CD4-positive, alpha-beta T cell (primary cell): ENCODE measurements at regions not wholly inside any gene's neighbourhood (a gene's known extent, or its start where the extent isn't known, plus 50 kb on each side); places are given as distances from the start of the nearest gene placed in this dataset.

ENCODE experiments used
- ATAC-seq: fragments of 200-7000 bp; cut with Tn5 transposase; one replicate; pipeline ENCODE4 v1.10.0; 2022; ENCODE audit warnings: mild to moderate bottlenecking; ENCODE audit not compliant: poor library complexity
- CTCF ChIA-PET: fragments of 350-600 bp; sonication (Branson Sonifier 250); formaldehyde crosslinking; loops from one replicate; lab custom pipeline; 2021; ENCODE audit warnings: antibody characterized with exemption, inconsistent platforms; lab: Charles Lee
- POLR2A ChIA-PET: fragments of 350-600 bp; sonication (Branson Sonifier 250); formaldehyde crosslinking; loops from one replicate; lab custom pipeline; 2021; ENCODE audit warnings: antibody characterized with exemption, inconsistent platforms; lab: Charles Lee
- DNase-seq, 14 experiments: peaks; one replicate each; pipeline ENCODE4 v3.0.0-alpha.2; 2013 to 2020; ENCODE audit warnings: mixed read lengths in 2 of 14
- H3K27ac ChIP-seq, 2 donors: one replicate each; pipeline versions ENCODE4 v1.5.1 to v1.7.0; 2013; ENCODE audit warnings: low read length in 2 of 2, low read depth in 1 of 2, mild to moderate bottlenecking in 1 of 2
- H3K27me3 ChIP-seq, 2 experiments: 1 replicate in 1 of 2; 2 replicates in 1 of 2; pipeline versions ENCODE4 v1.6.1 to v1.7.0; 2013; ENCODE audit warnings: low read length in 2 of 2, control low read depth in 1 of 2, mild to moderate bottlenecking in 1 of 2, moderate library complexity in 1 of 2; ENCODE audit not compliant: insufficient read depth in 2 of 2, control insufficient read depth in 1 of 2
- H3K36me3 ChIP-seq: one replicate; pipeline ENCODE4 v1.6.1; 2013; ENCODE audit warnings: low read length, control low read depth; ENCODE audit not compliant: insufficient read depth
- H3K4me1 ChIP-seq: one replicate; pipeline ENCODE4 v1.6.1; 2013; ENCODE audit warnings: low read length, control low read depth; ENCODE audit not compliant: insufficient read depth
- H3K4me3 ChIP-seq: one replicate; pipeline ENCODE4 v1.5.1; 2013; ENCODE audit warnings: mild to moderate bottlenecking, low read length, moderate library complexity
- H3K9me3 ChIP-seq, 2 experiments: 1 replicate in 1 of 2; 2 replicates in 1 of 2; pipeline versions ENCODE4 v1.6.1 to v1.7.0; 2013; ENCODE audit warnings: low read length in 2 of 2, mild to moderate bottlenecking in 2 of 2, control low read depth in 1 of 2, moderate library complexity in 1 of 2; ENCODE audit not compliant: control insufficient read depth in 1 of 2, insufficient read depth in 1 of 2
- H3K27ac Mint-ChIP-seq: one replicate; pipeline ENCODE4 v1.8.0; 2020; ENCODE audit warnings: mixed read lengths
- H3K27me3 Mint-ChIP-seq: one replicate; pipeline ENCODE4 v1.8.0; 2021; ENCODE audit warnings: mixed read lengths
- H3K36me3 Mint-ChIP-seq: one replicate; pipeline ENCODE4 v1.8.0; 2021; ENCODE audit warnings: low read depth, mixed read lengths
- H3K4me1 Mint-ChIP-seq: one replicate; pipeline ENCODE4 v1.8.0; 2021; ENCODE audit warnings: low read depth, mixed read lengths
- H3K4me3 Mint-ChIP-seq: one replicate; pipeline ENCODE4 v1.8.0; 2020; ENCODE audit warnings: mild to moderate bottlenecking, mixed read lengths
- H3K9me3 Mint-ChIP-seq: one replicate; pipeline ENCODE4 v1.8.0; 2020; ENCODE audit warnings: mixed read lengths
- intact Hi-C, 2 experiments: fragments of 100-400 bp; cut with DNase I in 1 of 2; cut with micrococcal nuclease in 1 of 2; formaldehyde crosslinking; loops; one replicate each; pipeline versions ENCODE4 v1.15.1 to v1.9.0; 2023 to 2025; cut with DNase I, micrococcal nuclease
- TF ChIP-seq, protein P1 (sequence below): fragments of 200-600 bp; IDR thresholded peaks from one replicate; pipeline ENCODE4 v1.8.0; 2022; ENCODE audit warnings: antibody characterized with exemption, mild to moderate bottlenecking

DNA sequence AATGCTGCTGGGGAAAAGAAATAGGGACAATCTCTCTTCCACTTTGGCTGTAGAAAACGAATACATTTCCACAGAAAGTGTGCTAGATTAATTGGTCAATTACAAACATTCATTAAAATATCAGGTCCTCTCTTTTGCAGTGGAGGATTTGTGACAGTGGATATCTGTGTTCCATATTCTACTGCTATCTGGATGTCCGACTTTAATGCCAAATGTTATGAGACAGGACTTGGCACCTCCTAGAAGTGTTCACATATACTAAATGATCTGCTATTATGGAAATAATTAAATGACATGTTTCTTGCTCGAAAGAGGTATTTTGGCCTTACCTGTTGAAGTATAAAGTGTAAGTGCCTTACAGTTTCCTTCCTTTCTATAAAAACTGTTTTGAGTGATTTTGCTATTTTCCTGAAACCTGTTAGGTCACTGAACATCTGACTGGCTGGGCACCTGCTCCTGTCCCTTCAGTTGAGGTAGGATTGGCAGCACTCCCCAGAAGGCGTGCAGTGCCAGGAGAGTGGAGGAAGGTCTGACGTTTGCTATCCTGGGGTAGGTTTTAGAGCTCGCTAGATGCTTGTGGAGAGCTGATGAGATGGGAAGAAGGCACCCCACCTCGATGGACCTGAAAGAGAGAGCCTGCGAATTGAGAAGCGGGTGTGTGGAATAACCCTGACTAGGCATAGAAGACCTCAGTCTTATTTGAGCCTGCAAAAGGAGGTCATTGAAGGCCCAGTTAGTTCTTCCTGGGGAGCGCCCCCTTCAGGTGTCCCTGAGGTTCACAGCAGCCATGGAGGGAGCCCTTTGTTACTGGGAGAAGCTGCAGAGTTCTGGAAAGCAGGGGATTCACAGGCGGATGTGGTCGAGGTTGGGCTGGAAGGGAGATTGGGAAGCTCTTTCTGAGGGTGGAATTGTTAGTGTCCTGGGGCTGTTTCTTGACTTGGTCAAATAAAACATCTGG lies 159.4 kb upstream of the ZNF267 start:
- H3K4me1 ChIP-seq = peaks cover 30% of the 10 kb centered on the region
- intact Hi-C loops = loop anchor here (1.0 to 10.0 kb wide), 4 partner anchors 13 to 229 kb away; partner anchors contain the start of gene SLC5A2 (in 1 of the 2)
- Mint-ChIP-seq H3K36me3 (peaks cover 73% of the 10 kb centered on the region), H3K4me3 (peak overlapping the region; percentile 100), H3K9me3 (no peaks in the 10 kb centered on the region), H3K4me1 (peaks cover 71% of the 10 kb centered on the region), H3K27ac (peak overlapping the region; percentile 96), H3K27me3 (no peaks in the 10 kb centered on the region)
- H3K4me3 ChIP-seq = peak overlapping the region; percentile 93
- ATAC-seq (no peak), DNase-seq (peak in 2 of 14 experiments; percentile 31 to 44)
- TF ChIP-seq, protein P1, sequence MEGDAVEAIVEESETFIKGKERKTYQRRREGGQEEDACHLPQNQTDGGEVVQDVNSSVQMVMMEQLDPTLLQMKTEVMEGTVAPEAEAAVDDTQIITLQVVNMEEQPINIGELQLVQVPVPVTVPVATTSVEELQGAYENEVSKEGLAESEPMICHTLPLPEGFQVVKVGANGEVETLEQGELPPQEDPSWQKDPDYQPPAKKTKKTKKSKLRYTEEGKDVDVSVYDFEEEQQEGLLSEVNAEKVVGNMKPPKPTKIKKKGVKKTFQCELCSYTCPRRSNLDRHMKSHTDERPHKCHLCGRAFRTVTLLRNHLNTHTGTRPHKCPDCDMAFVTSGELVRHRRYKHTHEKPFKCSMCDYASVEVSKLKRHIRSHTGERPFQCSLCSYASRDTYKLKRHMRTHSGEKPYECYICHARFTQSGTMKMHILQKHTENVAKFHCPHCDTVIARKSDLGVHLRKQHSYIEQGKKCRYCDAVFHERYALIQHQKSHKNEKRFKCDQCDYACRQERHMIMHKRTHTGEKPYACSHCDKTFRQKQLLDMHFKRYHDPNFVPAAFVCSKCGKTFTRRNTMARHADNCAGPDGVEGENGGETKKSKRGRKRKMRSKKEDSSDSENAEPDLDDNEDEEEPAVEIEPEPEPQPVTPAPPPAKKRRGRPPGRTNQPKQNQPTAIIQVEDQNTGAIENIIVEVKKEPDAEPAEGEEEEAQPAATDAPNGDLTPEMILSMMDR = no peak
- ChIA-PET POLR2A (interaction anchor here (1.3 to 6.1 kb wide), 6 partner anchors 18 to 254 kb away, joined by 4 to 75 read pairs (median 8); partner anchors contain the start of genes RUSF1 and ZNF267), CTCF (no interaction called here)
- H3K36me3 ChIP-seq = peaks cover 16% of the 10 kb centered on the region
- H3K9me3 ChIP-seq = no peaks in the 10 kb centered on the region
- no peaks in the 10 kb centered on the region for H3K27me3 ChIP-seq
- H3K27ac ChIP-seq = peak overlapping the region; percentile 83 to 87

DNA sequence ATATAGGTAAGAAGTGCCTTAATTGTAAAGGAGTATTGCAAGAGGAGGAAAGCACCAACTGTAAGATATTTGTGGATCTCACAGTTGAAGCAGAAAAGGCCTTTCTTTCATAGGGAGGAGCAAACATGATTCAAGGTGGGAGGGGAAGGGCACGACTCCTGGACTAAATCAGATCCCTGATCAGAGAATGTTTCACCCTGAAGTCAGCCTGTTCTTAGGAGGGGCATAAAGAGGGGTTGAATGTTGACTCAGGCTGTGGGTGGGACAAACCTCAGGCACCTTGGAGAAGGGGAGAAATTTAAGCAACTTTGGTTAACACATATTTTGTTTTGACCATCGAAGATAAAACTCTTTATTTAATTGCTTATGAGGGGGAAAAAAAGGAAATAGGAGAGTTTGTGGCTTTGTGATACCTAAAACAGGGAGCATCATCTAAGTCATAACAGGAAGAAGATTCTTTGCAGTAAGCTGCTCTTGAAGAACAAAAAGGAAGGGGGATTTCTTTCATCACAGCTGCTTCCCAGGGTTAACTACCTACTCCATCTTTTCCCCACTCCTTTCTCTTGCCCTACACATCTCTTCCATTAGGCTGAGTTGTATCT lies 158.6 kb upstream of the ZNF267 start:
- ChIA-PET CTCF (no interaction called here), POLR2A (interaction anchor here (1.2 to 6.1 kb wide), 4 partner anchors 19 to 255 kb away, joined by 3 to 75 read pairs (median 5); partner anchors contain the start of gene RUSF1)
- intact Hi-C loops = loop anchor here (5.0 to 10.0 kb wide), 2 partner anchors 152 to 230 kb away; partner anchors contain the start of gene SLC5A2 (in 1 of the 2)
- Mint-ChIP-seq H3K36me3 (peaks cover 71% of the 10 kb centered on the region), H3K27ac (peak overlapping the region; percentile 96), H3K27me3 (no peaks in the 10 kb centered on the region), H3K9me3 (no peaks in the 10 kb centered on the region), H3K4me1 (peaks cover 70% of the 10 kb centered on the region), H3K4me3 (peak overlapping the region; percentile 100)
- no peak for ATAC-seq
- TF ChIP-seq, protein P1 = no peak
- peak overlapping the region; percentile 5 for H3K4me3 ChIP-seq
- peak overlapping the region in 1 of 2 donors; percentile 87 for H3K27ac ChIP-seq
- peak in 1 of 14 experiments; percentile 29 for DNase-seq
- no peaks in the 10 kb centered on the region for H3K9me3 ChIP-seq
- peaks cover 30% of the 10 kb centered on the region for H3K4me1 ChIP-seq
- H3K36me3 ChIP-seq = peaks cover 16% of the 10 kb centered on the region
- no peaks in the 10 kb centered on the region for H3K27me3 ChIP-seq

DNA sequence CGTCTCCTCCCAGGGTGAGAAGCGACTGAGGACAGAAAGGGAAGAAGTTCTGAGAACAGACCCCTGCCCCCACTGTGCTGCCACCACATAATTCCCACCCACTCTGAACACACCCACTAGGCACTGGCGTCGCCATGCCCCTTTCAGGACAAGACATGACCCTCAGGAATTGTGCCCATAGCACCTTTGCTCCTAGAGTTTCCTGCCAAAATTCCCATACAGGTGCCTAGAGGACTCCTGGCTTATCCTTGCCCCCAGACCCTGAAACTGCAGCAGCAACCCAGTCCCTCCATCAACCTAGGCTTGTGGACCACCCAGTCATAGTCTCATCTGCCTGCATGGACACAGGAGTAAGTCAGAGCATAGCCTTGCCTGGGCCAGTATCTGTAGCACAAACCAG lies 157.7 kb upstream of the ZNF267 start:
- H3K27ac ChIP-seq = no peak overlapping the region
- H3K27me3 ChIP-seq = no peaks in the 10 kb centered on the region
- DNase-seq (no peak), ATAC-seq (no peak)
- intact Hi-C loops = loop anchor here in 1 of 2 experiments (10.0 kb wide), 1 partner anchor 231 kb away; the partner anchor contains the start of gene SLC5A2
- Mint-ChIP-seq H3K4me3 (peak overlapping the region; percentile 100), H3K9me3 (no peaks in the 10 kb centered on the region), H3K27me3 (no peaks in the 10 kb centered on the region), H3K27ac (peak overlapping the region; percentile 96), H3K36me3 (peaks cover 75% of the 10 kb centered on the region), H3K4me1 (peaks cover 75% of the 10 kb centered on the region)
- no peak overlapping the region for H3K4me3 ChIP-seq
- ChIA-PET CTCF (interaction anchor here (0.7 kb wide), 1 partner anchor 257 kb away, joined by 3 read pairs; no protein-coding TSS in a partner anchor), POLR2A (interaction anchor here (1.2 kb wide), 1 partner anchor 153 kb away, joined by 3 read pairs; no protein-coding TSS in a partner anchor)
- TF ChIP-seq, protein P1 = no peak
- H3K9me3 ChIP-seq = no peaks in the 10 kb centered on the region
- peaks cover 16% of the 10 kb centered on the region for H3K36me3 ChIP-seq
- H3K4me1 ChIP-seq = peaks cover 30% of the 10 kb centered on the region
